A549 (cell line): ENCODE measurements at regions not wholly inside any gene's neighbourhood (a gene's known extent, or its start where the extent isn't known, plus 50 kb on each side); places are given as distances from the start of the nearest gene placed in this dataset.

ENCODE experiments used
- ATAC-seq, 2 experiments: fragments of 200-7000 bp in 1 of 2; fragments of >200 bp in 1 of 2; cut with Nextera tagmentation in 1 of 2; cut with Tn5 transposase in 1 of 2; 3 replicates each; pipeline versions ENCODE4 v1.8.0 to v1.9.1; 2018 to 2020; ENCODE audit warnings: mild to moderate bottlenecking in 1 of 2, moderate library complexity in 1 of 2
- CTCF ChIA-PET: fragments of 300-600 bp; sonication (Branson Sonifier 250); formaldehyde crosslinking; extraction: SDS; loops from one replicate; lab custom pipeline; 2021; ENCODE audit warnings: antibody characterized with exemption, inconsistent platforms; lab: Yijun Ruan, JAX
- POLR2A ChIA-PET: fragments of 350-600 bp; formaldehyde crosslinking; extraction: SDS; loops from one replicate; lab custom pipeline; 2021; ENCODE audit warnings: antibody characterized with exemption, inconsistent platforms; lab: Yijun Ruan, JAX
- DNase-seq, 2 experiments: peaks; one replicate each; pipeline versions ENCODE4 v3.0.0 to v3.0.0-alpha.2; 2011 to 2016; ENCODE audit warnings: low read depth in 1 of 2, low spot score in 1 of 2
- FAIRE-seq: peaks from 2 replicates; lab custom pipeline; 2011; peaks lifted over from hg19 to GRCh38; lab: Jason Lieb, UNC
- H3K27ac ChIP-seq, 2 experiments: fragments of >200 bp; sonication (Bioruptor Twin); formaldehyde crosslinking; 3 replicates each; pipeline ENCODE4 v1.5.1; 2016 to 2017
- H3K4me1 ChIP-seq: fragments of >200 bp; sonication (Bioruptor Twin); formaldehyde crosslinking; 3 replicates; pipeline ENCODE4 v1.6.1; 2016
- H3K4me2 ChIP-seq: fragments of >200 bp; sonication (Bioruptor Twin); formaldehyde crosslinking; 3 replicates; pipeline ENCODE4 v1.6.1; 2016
- H3K4me3 ChIP-seq: fragments of >200 bp; sonication (Bioruptor Twin); formaldehyde crosslinking; 3 replicates; pipeline ENCODE4 v1.5.1; 2016
- H3K9me3 ChIP-seq: fragments of >200 bp; sonication (Bioruptor Twin); formaldehyde crosslinking; 3 replicates; pipeline ENCODE4 v1.6.1; 2016
- BCL3 ChIP-seq: fragments of >200 bp; sonication (Bioruptor Twin); formaldehyde crosslinking; IDR thresholded peaks from 3 replicates; pipeline ENCODE4 v1.6.1; 2016
- CBX8 ChIP-seq: fragments of 200-600 bp; sonication (generic); IDR thresholded peaks from 2 replicates; pipeline ENCODE4 v1.6.1; 2016
- CHD2 ChIP-seq: fragments of 150-350 bp; IDR thresholded peaks from 2 replicates; pipeline ENCODE4 v1.6.1; 2014; ENCODE audit warnings: low read length; ENCODE audit not compliant: partially characterized antibody
- CTCF ChIP-seq: fragments of >200 bp; sonication (Bioruptor Twin); formaldehyde crosslinking; IDR thresholded peaks from 3 replicates; pipeline ENCODE4 v1.5.1; 2016
- FOSB ChIP-seq: fragments of 250-450 bp; sonication (Bioruptor Pico); IDR thresholded peaks from 2 replicates; pipeline ENCODE4 v1.5.0; 2020; ENCODE audit warnings: mild to moderate bottlenecking, moderate library complexity
- FOSL2 ChIP-seq, 2 experiments: fragments of 450-650 bp in 1 of 2; fragments of >200 bp in 1 of 2; sonication (Bioruptor Twin) in 1 of 2; formaldehyde crosslinking; IDR thresholded peaks; 2 replicates each; pipeline versions ENCODE4 v1.5.0 to v1.6.1; 2016 to 2020; ENCODE audit warnings: mild to moderate bottlenecking in 1 of 2, moderate library complexity in 1 of 2
- FOXS1 ChIP-seq: fragments of 250-450 bp; sonication (Bioruptor Pico); IDR thresholded peaks from 2 replicates; pipeline ENCODE4 v1.5.0; 2020; ENCODE audit warnings: mild to moderate bottlenecking, moderate library complexity
- HES2 ChIP-seq: fragments of >200 bp; sonication (Bioruptor Twin); formaldehyde crosslinking; IDR thresholded peaks from 2 replicates; pipeline ENCODE4 v1.6.1; 2016
- HEYL ChIP-seq: fragments of 250-450 bp; sonication (Bioruptor Pico); IDR thresholded peaks from 2 replicates; pipeline ENCODE4 v1.8.0; 2021; ENCODE audit warnings: mild to moderate bottlenecking, moderate library complexity
- HOXB5 ChIP-seq: fragments of 250-450 bp; sonication (Bioruptor Pico); IDR thresholded peaks from 2 replicates; pipeline ENCODE4 v1.5.0; 2020; ENCODE audit warnings: mild to moderate bottlenecking, moderate library complexity
- MAZ ChIP-seq: fragments of 150-350 bp; IDR thresholded peaks from 2 replicates; pipeline ENCODE4 v1.6.1; 2014; ENCODE audit warnings: antibody characterized with exemption, low read depth, low read length, borderline replicate concordance
- MYC ChIP-seq: IDR thresholded peaks from 2 replicates; pipeline ENCODE4 v1.6.1; 2012; ENCODE audit warnings: mild to moderate bottlenecking, inconsistent platforms, low read length, improper control_type of control experiment, borderline replicate concordance
- NPAS2 ChIP-seq: fragments of 250-450 bp; sonication (Bioruptor Pico); IDR thresholded peaks from 2 replicates; pipeline ENCODE4 v1.8.0; 2022; ENCODE audit warnings: mild to moderate bottlenecking, moderate library complexity, borderline replicate concordance
- RAD21 ChIP-seq, 2 experiments: fragments of >200 bp in 1 of 2; sonication (Bioruptor Twin) in 1 of 2; formaldehyde crosslinking in 1 of 2; IDR thresholded peaks in 1 of 2; conservative IDR thresholded peaks in 1 of 2; 2 replicates in 1 of 2; 3 replicates in 1 of 2; pipeline ENCODE4 v1.6.1; 2012 to 2018; ENCODE audit warnings: inconsistent platforms in 1 of 2
- REST ChIP-seq: fragments of 200-600 bp; sonication (generic); IDR thresholded peaks from 2 replicates; pipeline ENCODE4 v1.6.1; 2016; ENCODE audit warnings: antibody characterized with exemption, mild to moderate bottlenecking, moderate library complexity
- RFX5 ChIP-seq: fragments of 450-650 bp; IDR thresholded peaks from 2 replicates; pipeline ENCODE4 v1.7.1; 2014; ENCODE audit warnings: antibody characterized with exemption, mild to moderate bottlenecking, moderate library complexity
- RNF2 ChIP-seq: fragments of 200-600 bp; sonication (generic); IDR thresholded peaks from 2 replicates; pipeline ENCODE4 v1.6.1; 2016; ENCODE audit warnings: low read depth, mild to moderate bottlenecking, antibody characterized with exemption, moderate library complexity, borderline replicate concordance
- WGBS: methylation state at CpG from one replicate; pipeline ENCODE4 v1.1.6; 2017; ENCODE audit errors: missing lambda C conversion rate; 5-methylcytosine and 5-hydroxymethylcytosine counted together

GRCh38 chr15:95853350-95853749 is 477.1 kb upstream of the NR2F2 start:
- no peak for TF ChIP-seq FOSL2 (IDR thresholded peaks at IDR 0.05)
- peak; percentile 24; the same call in 1 of the 2 replicates for TF ChIP-seq FOSL2 (CRISPR knock-in tag; IDR thresholded peaks at IDR 0.05)
- TF ChIP-seq RFX5: no peak
- ATAC-seq: no peak
- H3K27ac ChIP-seq: no peak overlapping the region
- DNase-seq: no peak
- CTCF ChIA-PET: no interaction called here
- no peaks in the 10 kb centered on the region for H3K4me1 ChIP-seq
- no peak overlapping the region for H3K4me2 ChIP-seq
- no peak for FAIRE-seq
- no peaks in the 10 kb centered on the region for H3K9me3 ChIP-seq
- no peak overlapping the region for H3K4me3 ChIP-seq
- POLR2A ChIA-PET: no interaction called here

GRCh38 chr15:95857124-95857757 is 473.3 kb upstream of the NR2F2 start:
- TF ChIP-seq NPAS2 (CRISPR knock-in tag) (no peak), RNF2 (no peak), RAD21 (conservative IDR thresholded peaks at IDR 0.05 in 1 of 2, IDR thresholded peaks at IDR 0.05 in 1 of 2) (no peak), REST (no peak), MYC (no peak), CBX8 (no peak), HOXB5 (CRISPR knock-in tag) (no peak), BCL3 (no peak), HEYL (CRISPR knock-in tag) (no peak), FOSB (no peak), HES2 (no peak), FOSL2 (IDR thresholded peaks at IDR 0.05) (no peak), FOSL2 (CRISPR knock-in tag; IDR thresholded peaks at IDR 0.05) (no peak), CHD2 (no peak), MAZ (no peak), FOXS1 (CRISPR knock-in tag) (no peak), CTCF (no peak)
- no peak for DNase-seq
- no peak overlapping the region for H3K4me3 ChIP-seq
- ChIA-PET POLR2A (no interaction called here), CTCF (interaction anchor here (1.3 kb wide), 1 partner anchor 13 kb away, joined by 4 read pairs; no protein-coding TSS in a partner anchor)
- 15% methylated on average over 4 of the region's 4 CpGs for WGBS
- no peak for FAIRE-seq
- no peaks in the 10 kb centered on the region for H3K4me1 ChIP-seq
- no peaks in the 10 kb centered on the region for H3K9me3 ChIP-seq
- ATAC-seq: no peak
- H3K4me2 ChIP-seq: no peak overlapping the region
- H3K27ac ChIP-seq: no peak overlapping the region
